HepG2 (cell line): ENCODE measurements at regions not wholly inside any gene's neighbourhood (a gene's known extent, or its start where the extent isn't known, plus 50 kb on each side); places are given as distances from the start of the nearest gene placed in this dataset.

Experiments
- ATAC-seq: fragments of 200-7000 bp; cut with Tn5 transposase; 3 replicates; pipeline ENCODE4 v1.9.1; 2020; ENCODE audit warnings: mild to moderate bottlenecking, moderate library complexity
- BruUV-seq: library from RNA; stranded (reverse); fragments of 400-500 nt; replicated peaks from 2 replicates; lab custom pipeline; 2021; lab: Mats Ljungman, UMichigan
- CTCF ChIA-PET: fragments of 300-600 bp; formaldehyde crosslinking; extraction: SDS; loops from one replicate; lab custom pipeline; 2021; ENCODE audit warnings: low total read pairs, inconsistent platforms, low intra/inter-chr PET ratio; lab: Yijun Ruan, JAX
- POLR2A ChIA-PET: fragments of 350-600 bp; sonication (Branson Sonifier 250); formaldehyde crosslinking; loops from one replicate; lab custom pipeline; 2020; ENCODE audit warnings: antibody characterized with exemption, inconsistent platforms; lab: Yijun Ruan, JAX
- DNase-seq: peaks from one replicate; pipeline ENCODE4 v3.0.0-alpha.2; 2015; ENCODE audit warnings: low spot score
- FAIRE-seq: peaks from 3 replicates; lab custom pipeline; 2011; peaks lifted over from hg19 to GRCh38; lab: Jason Lieb, UNC
- H2AFZ ChIP-seq: one replicate; pipeline ENCODE4 v1.6.1; 2011; ENCODE audit warnings: low read length, inconsistent platforms
- H3K27ac ChIP-seq: fragments of 300-600 bp; 3 replicates; pipeline ENCODE4 v1.8.0; 2011; ENCODE audit warnings: mixed run types, mild to moderate bottlenecking, mixed read lengths, low read length, inconsistent platforms; ENCODE audit not compliant: insufficient read depth; ENCODE audit errors: extremely low read length
- H3K27me3 ChIP-seq, 2 experiments: fragments of 200-600 bp in 1 of 2; 2 replicates in 1 of 2; 3 replicates in 1 of 2; pipeline versions ENCODE4 v1.6.0 to v1.8.0; 2011; ENCODE audit warnings: low read length in 2 of 2, mild to moderate bottlenecking in 2 of 2, moderate library complexity in 2 of 2, inconsistent platforms in 1 of 2; ENCODE audit not compliant: insufficient read depth in 2 of 2, control insufficient read depth in 1 of 2
- H3K36me3 ChIP-seq, 2 experiments: fragments of 200-600 bp in 1 of 2; replicated peaks in 1 of 2; 2 replicates in 1 of 2; 3 replicates in 1 of 2; pipeline versions ENCODE4 v1.5.1 to v1.8.0; 2011; ENCODE audit warnings: low read length in 2 of 2, inconsistent platforms in 1 of 2; ENCODE audit not compliant: insufficient read depth in 2 of 2, control insufficient read depth in 1 of 2
- H3K4me1 ChIP-seq: 2 replicates; pipeline ENCODE4 v1.5.1; 2012; ENCODE audit warnings: low read length, inconsistent platforms; ENCODE audit not compliant: insufficient read depth
- H3K4me2 ChIP-seq: 2 replicates; pipeline ENCODE4 v1.6.0; 2011; ENCODE audit warnings: low read depth, low read length, inconsistent platforms
- H3K4me3 ChIP-seq, 3 experiments: fragments of 200-600 bp in 1 of 3; sonication (generic), shearing (Covaris generic) in 1 of 3; replicated peaks in 1 of 3; 2 replicates each; pipeline ENCODE4 v1.5.1; 2011 to 2016; ENCODE audit warnings: low read length in 3 of 3, inconsistent platforms in 2 of 3, low read depth in 2 of 3, mild to moderate bottlenecking in 2 of 3, control low read depth in 1 of 3, mixed read lengths in 1 of 3; ENCODE audit not compliant: insufficient read depth in 1 of 3
- H3K79me2 ChIP-seq: one replicate; pipeline ENCODE4 v1.6.1; 2011; ENCODE audit warnings: low read length, inconsistent platforms; ENCODE audit not compliant: insufficient read depth
- H3K9ac ChIP-seq: 2 replicates; pipeline ENCODE4 v1.6.0; 2011; ENCODE audit warnings: mild to moderate bottlenecking, low read depth, low read length, inconsistent platforms; ENCODE audit not compliant: insufficient read depth
- H3K9me3 ChIP-seq: 2 replicates; pipeline ENCODE4 v1.5.1; 2012; ENCODE audit warnings: mild to moderate bottlenecking, low read length
- H4K20me1 ChIP-seq: 2 replicates; pipeline ENCODE4 v1.6.0; 2011; ENCODE audit warnings: inconsistent platforms, mild to moderate bottlenecking, low read length, moderate library complexity; ENCODE audit not compliant: insufficient read depth
- ATF3 ChIP-seq: sonication (generic); formaldehyde crosslinking; IDR thresholded peaks from 2 replicates; pipeline ENCODE4 v1.4.0; 2020; ENCODE audit warnings: missing genetic modification reagents
- DPF2 ChIP-seq: sonication (generic); formaldehyde crosslinking; IDR thresholded peaks from 2 replicates; pipeline ENCODE4 v1.4.0; 2020; ENCODE audit warnings: mild to moderate bottlenecking, low read depth, missing genetic modification reagents, borderline replicate concordance
- ESRRA ChIP-seq: sonication (generic); formaldehyde crosslinking; IDR thresholded peaks from 2 replicates; pipeline ENCODE4 v1.5.1; 2020; ENCODE audit warnings: mild to moderate bottlenecking, low read depth, missing genetic modification reagents
- MED1 ChIP-seq: sonication (generic); formaldehyde crosslinking; IDR thresholded peaks from 2 replicates; pipeline ENCODE4 v1.4.0; 2020; ENCODE audit warnings: missing genetic modification reagents
- NFRKB ChIP-seq: fragments of 450-650 bp; IDR thresholded peaks from 2 replicates; pipeline ENCODE4 v1.6.1; 2017
- TAF15 ChIP-seq: fragments of 200-400 bp; formaldehyde crosslinking; IDR thresholded peaks from one replicate; pipeline ENCODE4 v1.6.1; 2018; ENCODE audit warnings: mild to moderate bottlenecking, low read depth, low read length; ENCODE audit not compliant: poor library complexity, severe bottlenecking
- ZFY ChIP-seq: sonication (generic); formaldehyde crosslinking; IDR thresholded peaks from 2 replicates; pipeline ENCODE4 v1.4.0; 2020; ENCODE audit warnings: missing genetic modification reagents
- ZNF280B ChIP-seq: sonication (generic); formaldehyde crosslinking; IDR thresholded peaks from 2 replicates; pipeline ENCODE4 v1.5.0; 2020; ENCODE audit warnings: missing genetic modification reagents, mild to moderate bottlenecking, borderline replicate concordance
- ZNF737 ChIP-seq: sonication (generic); formaldehyde crosslinking; IDR thresholded peaks from 2 replicates; pipeline ENCODE4 v1.5.0; 2020; ENCODE audit warnings: missing genetic modification reagents, mild to moderate bottlenecking, borderline replicate concordance
- WGBS: methylation state at CpG from one replicate; pipeline ENCODE4 v1.1.6; 2017; ENCODE audit warnings: low lambda C conversion rate; 5-methylcytosine and 5-hydroxymethylcytosine counted together
- in situ Hi-C: cut with HindIII; loops from 2 replicates; pipeline ENCODE4 v1.10.0; 2017; ENCODE audit warnings: low pct_unique_long_range_greater_than_20kb; ENCODE audit not compliant: extremely low pct_ligation_motif_present
- intact Hi-C: fragments of 100-400 bp; cut with micrococcal nuclease; formaldehyde crosslinking; loops from one replicate; pipeline ENCODE4 v1.10.0; 2022; ENCODE audit not compliant: unreplicated experiment
- TF ChIP-seq, protein P1 (sequence below): sonication (generic); formaldehyde crosslinking; IDR thresholded peaks from 2 replicates; pipeline ENCODE4 v1.4.0; 2020; ENCODE audit warnings: missing genetic modification reagents

DNA sequence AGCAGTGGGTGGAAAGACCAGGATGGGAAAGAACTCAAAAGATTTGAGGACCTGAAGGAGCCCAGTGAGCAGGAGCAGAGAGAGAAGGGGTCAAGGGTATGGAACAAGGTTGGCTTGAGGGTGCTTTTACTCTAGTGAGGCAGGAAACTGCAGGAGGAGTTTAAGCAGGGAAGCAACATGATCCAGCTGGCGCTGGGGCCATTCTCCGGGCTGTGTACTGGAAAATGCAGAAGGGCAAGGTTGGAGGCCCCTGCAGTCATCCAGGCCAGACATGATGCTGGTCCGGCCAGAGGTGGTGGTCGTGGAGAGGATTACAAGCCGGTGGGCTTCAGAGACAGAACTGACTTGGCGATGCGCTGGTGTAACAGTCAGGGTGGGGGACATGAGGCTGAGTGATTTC lies 81.8 kb downstream of the LSM3 start:
- no peak overlapping the region for H3K4me2 ChIP-seq
- no peaks in the 10 kb centered on the region for H3K36me3 ChIP-seq
- intact Hi-C loops, result loop anchor here (5.0 kb wide), 1 partner anchor 142 kb away; the partner anchor contains the start of gene SLC6A6
- no peaks in the 10 kb centered on the region for H3K79me2 ChIP-seq
- no peak overlapping the region for H3K9ac ChIP-seq
- in situ Hi-C loops, result loop anchor here (5.0 to 10.0 kb wide), 2 partner anchors 114 to 202 kb away; no protein-coding TSS in a partner anchor
- H2AFZ ChIP-seq, result no peak overlapping the region
- H3K9me3 ChIP-seq, result no peaks in the 10 kb centered on the region
- peaks cover 1 to 23% of the 10 kb centered on the region in 2 experiments; a peak in 4 of 5 replicates for H3K27me3 ChIP-seq
- H4K20me1 ChIP-seq, result no peaks in the 10 kb centered on the region
- TF ChIP-seq ZNF737 (CRISPR knock-in tag), result no peak
- no peak for TF ChIP-seq ATF3 (CRISPR knock-in tag)
- TF ChIP-seq ZNF280B, result no peak
- no peak for TF ChIP-seq ESRRA
- TF ChIP-seq, protein P1, sequence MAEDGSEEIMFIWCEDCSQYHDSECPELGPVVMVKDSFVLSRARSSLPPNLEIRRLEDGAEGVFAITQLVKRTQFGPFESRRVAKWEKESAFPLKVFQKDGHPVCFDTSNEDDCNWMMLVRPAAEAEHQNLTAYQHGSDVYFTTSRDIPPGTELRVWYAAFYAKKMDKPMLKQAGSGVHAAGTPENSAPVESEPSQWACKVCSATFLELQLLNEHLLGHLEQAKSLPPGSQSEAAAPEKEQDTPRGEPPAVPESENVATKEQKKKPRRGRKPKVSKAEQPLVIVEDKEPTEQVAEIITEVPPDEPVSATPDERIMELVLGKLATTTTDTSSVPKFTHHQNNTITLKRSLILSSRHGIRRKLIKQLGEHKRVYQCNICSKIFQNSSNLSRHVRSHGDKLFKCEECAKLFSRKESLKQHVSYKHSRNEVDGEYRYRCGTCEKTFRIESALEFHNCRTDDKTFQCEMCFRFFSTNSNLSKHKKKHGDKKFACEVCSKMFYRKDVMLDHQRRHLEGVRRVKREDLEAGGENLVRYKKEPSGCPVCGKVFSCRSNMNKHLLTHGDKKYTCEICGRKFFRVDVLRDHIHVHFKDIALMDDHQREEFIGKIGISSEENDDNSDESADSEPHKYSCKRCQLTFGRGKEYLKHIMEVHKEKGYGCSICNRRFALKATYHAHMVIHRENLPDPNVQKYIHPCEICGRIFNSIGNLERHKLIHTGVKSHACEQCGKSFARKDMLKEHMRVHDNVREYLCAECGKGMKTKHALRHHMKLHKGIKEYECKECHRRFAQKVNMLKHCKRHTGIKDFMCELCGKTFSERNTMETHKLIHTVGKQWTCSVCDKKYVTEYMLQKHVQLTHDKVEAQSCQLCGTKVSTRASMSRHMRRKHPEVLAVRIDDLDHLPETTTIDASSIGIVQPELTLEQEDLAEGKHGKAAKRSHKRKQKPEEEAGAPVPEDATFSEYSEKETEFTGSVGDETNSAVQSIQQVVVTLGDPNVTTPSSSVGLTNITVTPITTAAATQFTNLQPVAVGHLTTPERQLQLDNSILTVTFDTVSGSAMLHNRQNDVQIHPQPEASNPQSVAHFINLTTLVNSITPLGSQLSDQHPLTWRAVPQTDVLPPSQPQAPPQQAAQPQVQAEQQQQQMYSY (CRISPR knock-in tag), result no peak
- no peak for TF ChIP-seq MED1
- no peak for TF ChIP-seq DPF2
- TF ChIP-seq NFRKB, result no peak
- no peak for TF ChIP-seq ZFY (CRISPR knock-in tag)
- TF ChIP-seq TAF15, result no peak
- BruUV-seq, result no TSS peak
- WGBS, result 24% methylated on average over 7 of the region's 7 CpGs
- H3K4me1 ChIP-seq, result peaks cover 11% of the 10 kb centered on the region
- CTCF ChIA-PET, result interaction anchor here (1.2 to 2.3 kb wide), 6 partner anchors 132 to 288 kb away, joined by 3 to 41 read pairs (median 4); no protein-coding TSS in a partner anchor
- ATAC-seq (no peak), DNase-seq (no peak), FAIRE-seq (no peak)
- no peak overlapping the region for H3K4me3 ChIP-seq
- no peak overlapping the region for H3K27ac ChIP-seq
- POLR2A ChIA-PET, result no interaction called here
